ENCODE measurements at regions not wholly inside any gene's neighbourhood (a gene's known extent, or its start where the extent isn't known, plus 50 kb on each side); places are given as distances from the start of the nearest gene placed in this dataset.
A peak's percentile ranks its signal among the peaks of the same experiment; 100 is the strongest.

- no peak for DNase-seq (ENCODE audit: low read depth)
Measured at GRCh38 chr9:109883623-109884022, 103.6 kb downstream of the PALM2AKAP2 start.

GRCh38 chr9:109886041-109886440 lies 106.0 kb downstream of the PALM2AKAP2 start:
- DNase-seq (ENCODE audit: low read depth) = no peak

- no peak for DNase-seq (ENCODE audit: low read depth)
Measured at GRCh38 chr9:109886617-109887016, 106.6 kb downstream of the PALM2AKAP2 start.

GRCh38 chr9:109887079-109887478 lies 107.1 kb downstream of the PALM2AKAP2 start:
- no peak for DNase-seq (ENCODE audit: low read depth)

GRCh38 chr9:109888695-109889094 lies 108.7 kb downstream of the PALM2AKAP2 start:
- no peak for DNase-seq (ENCODE audit: low read depth)

GRCh38 chr9:109889456-109889855 lies 109.5 kb downstream of the PALM2AKAP2 start:
- DNase-seq (ENCODE audit: low read depth) = no peak

- no peak for DNase-seq (ENCODE audit: low read depth)
Measured at GRCh38 chr9:109893241-109893640, 113.2 kb downstream of the PALM2AKAP2 start.

GRCh38 chr9:109894473-109894872 lies 114.5 kb downstream of the PALM2AKAP2 start:
- DNase-seq (ENCODE audit: low read depth) = no peak

- DNase-seq (ENCODE audit: low read depth) = no peak
Measured at GRCh38 chr9:109894921-109895758, 115.1 kb downstream of the PALM2AKAP2 start.

GRCh38 chr9:109901201-109901600 lies 121.2 kb downstream of the PALM2AKAP2 start:
- DNase-seq (ENCODE audit: low read depth) = no peak

- DNase-seq (ENCODE audit: low read depth) = peak; percentile 15
Measured at GRCh38 chr9:109903515-109904138, 123.6 kb downstream of the PALM2AKAP2 start.

- DNase-seq (ENCODE audit: low read depth) = no peak
Measured at GRCh38 chr9:109904666-109905065, 124.7 kb downstream of the PALM2AKAP2 start.

- no peak for DNase-seq (ENCODE audit: low read depth)
Measured at GRCh38 chr9:109905472-109905871, 125.5 kb downstream of the PALM2AKAP2 start.

GRCh38 chr9:109906766-109907382 lies 126.9 kb downstream of the PALM2AKAP2 start:
- DNase-seq (ENCODE audit: low read depth) = no peak

- DNase-seq (ENCODE audit: low read depth) = no peak
Measured at GRCh38 chr9:109907400-109907799, 127.4 kb downstream of the PALM2AKAP2 start.

GRCh38 chr9:109907810-109908458 lies 127.9 kb downstream of the PALM2AKAP2 start:
- no peak for DNase-seq (ENCODE audit: low read depth)

GRCh38 chr9:109908459-109909390 lies 128.7 kb downstream of the PALM2AKAP2 start:
- DNase-seq (ENCODE audit: low read depth) = no peak

- no peak for DNase-seq (ENCODE audit: low read depth)
Measured at GRCh38 chr9:109910671-109911518, 130.9 kb downstream of the PALM2AKAP2 start.

GRCh38 chr9:109912082-109912582 lies 132.1 kb downstream of the PALM2AKAP2 start:
- no peak for DNase-seq (ENCODE audit: low read depth)
